Stimulated activated CD8-positive, alpha-beta memory T cell treated with anti-CD3 and anti-CD28 coated beads, Interleukin-12 subunit alpha, Interleukin-12 subunit beta, amount 100 ng/mL, for 24 hours (primary cell): ENCODE measurements at regions not wholly inside any gene's neighbourhood (a gene's known extent, or its start where the extent isn't known, plus 50 kb on each side); places are given as distances from the start of the nearest gene placed in this dataset.

Experiments
- DNase-seq: peaks from one replicate; pipeline ENCODE4 v3.0.0-alpha.2; 2020; ENCODE audit errors: extremely low read depth

DNA sequence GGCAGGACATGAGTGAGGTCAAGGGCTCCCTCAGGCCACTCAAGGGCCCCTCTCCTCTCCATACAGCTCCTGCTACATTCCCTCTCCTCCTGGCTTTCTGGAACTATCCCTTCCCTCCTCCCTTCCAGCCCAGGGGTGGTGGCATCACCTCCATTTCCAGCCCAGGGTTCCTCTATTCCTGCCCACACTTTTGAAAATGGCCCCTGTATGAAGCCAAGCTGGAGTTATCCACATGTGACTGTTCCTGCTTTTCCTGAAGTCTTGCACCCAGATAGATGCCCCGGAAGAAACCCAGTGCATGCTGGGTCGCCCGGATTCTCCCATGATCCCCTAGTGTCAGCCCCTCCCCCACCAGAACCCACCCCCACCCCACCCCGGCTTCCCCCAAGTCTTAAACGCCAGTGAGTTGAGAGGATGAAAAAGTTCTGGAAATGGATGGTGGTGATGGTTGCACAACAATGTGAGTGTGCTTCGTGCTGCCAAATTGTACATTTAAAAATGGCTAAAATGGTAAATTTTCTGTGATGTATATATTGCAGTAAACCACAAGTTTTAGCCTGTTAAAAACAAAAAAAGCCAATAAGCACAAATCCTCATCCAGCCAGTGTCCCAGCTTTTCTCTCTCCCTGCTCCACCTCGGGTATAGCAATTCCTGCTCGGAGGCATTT is 136.9 kb downstream of the SCARB1 start:
- no peak for DNase-seq

GRCh38 chr12:124725597-124726237 is 137.9 kb downstream of the SCARB1 start:
- DNase-seq = no peak

GRCh38 chr12:124725099-124725498 is 138.6 kb downstream of the SCARB1 start:
- no peak for DNase-seq

DNA sequence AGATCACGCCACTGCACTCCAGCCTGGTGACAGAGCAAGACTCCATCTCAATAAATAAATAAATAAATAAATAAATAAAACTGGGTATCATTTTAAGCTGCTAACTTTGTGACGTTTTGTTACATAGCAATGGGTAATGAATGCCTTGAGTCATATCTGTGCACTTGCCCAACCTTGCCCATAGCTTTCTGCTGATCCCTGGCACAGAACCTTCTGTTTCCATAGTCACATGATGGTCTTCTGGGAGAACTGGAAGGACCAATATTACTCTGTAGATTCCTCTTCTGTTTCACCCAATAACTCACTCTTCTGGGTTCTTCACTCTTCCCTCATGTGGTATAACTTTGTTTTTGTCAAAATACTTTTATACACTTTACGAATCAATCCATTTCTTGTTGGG is 140.8 kb downstream of the SCARB1 start:
- no peak for DNase-seq

GRCh38 chr12:124721501-124722162 is 142.0 kb downstream of the SCARB1 start:
- no peak for DNase-seq

DNA sequence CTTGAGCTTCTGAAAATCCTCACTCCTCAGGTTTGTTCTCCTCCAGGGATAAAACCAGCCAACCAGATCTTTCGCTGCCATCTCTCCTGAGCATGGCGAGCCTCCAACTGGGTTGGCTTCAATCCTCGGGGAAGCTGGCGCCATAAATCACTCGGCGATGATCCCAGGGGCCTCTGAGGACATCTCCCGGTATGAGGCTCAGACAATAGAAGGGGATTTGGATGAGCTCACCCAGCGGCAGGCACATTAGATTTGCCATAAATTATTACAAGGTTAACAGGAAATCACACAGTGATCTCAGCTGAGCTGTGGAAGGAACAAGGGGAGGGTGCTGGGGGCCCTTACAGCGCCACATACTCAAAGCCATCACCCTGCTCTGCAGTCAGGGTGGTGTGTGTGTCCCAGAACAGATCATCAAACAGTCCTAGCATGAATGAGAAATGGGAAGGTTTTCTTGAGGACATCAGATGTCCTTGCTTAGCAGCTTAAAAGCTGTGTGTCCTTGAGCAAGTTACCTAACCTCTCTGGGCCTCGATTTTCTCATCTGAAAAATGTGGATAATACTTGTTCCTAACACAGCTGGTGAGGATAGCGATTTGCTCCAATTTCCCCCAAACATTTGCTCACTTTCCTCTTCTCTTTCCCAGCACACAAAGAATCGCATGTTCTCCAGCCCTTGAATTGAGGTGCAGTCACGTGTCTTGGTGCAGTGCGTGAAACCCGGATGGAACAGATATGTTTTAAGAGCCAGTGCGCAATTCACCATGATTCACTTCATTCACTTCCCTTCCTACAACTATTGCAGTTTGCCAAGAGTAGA is 142.8 kb downstream of the SCARB1 start:
- no peak for DNase-seq

DNA sequence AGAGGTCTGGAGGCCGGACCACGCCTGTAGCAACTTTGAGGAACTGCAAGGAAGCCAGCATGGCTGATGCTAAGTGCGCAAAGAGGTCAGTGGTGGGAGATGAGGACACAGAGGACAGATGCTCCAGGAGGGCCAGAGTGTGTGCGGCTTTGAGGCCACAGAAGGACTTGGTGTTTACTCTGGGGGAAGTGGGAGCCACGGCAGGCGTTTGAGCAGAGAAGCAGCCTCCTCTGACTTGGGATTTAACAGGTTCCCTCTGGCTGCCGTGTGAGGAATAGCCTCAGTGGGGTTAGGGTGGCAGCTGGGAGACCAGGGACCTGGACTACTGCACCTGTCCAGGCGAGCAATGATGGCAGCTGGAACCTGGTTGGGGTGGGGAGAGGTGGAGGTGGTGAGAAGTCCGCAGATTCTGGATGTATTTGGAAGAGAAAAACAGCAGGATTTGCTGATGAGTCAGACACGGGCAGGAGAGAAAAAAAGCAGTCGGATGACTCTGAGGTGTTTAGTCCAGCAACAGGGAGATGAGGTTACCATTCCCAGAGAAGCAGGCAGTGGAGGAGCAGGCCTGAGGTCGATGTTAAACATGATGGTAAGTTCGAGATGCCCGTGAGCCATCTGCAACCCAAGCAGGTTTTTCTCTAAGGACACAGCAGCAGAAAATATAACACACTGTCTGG is 143.5 kb downstream of the SCARB1 start:
- no peak for DNase-seq

GRCh38 chr12:124719231-124719630 is 144.4 kb downstream of the SCARB1 start:
- DNase-seq = no peak

DNA sequence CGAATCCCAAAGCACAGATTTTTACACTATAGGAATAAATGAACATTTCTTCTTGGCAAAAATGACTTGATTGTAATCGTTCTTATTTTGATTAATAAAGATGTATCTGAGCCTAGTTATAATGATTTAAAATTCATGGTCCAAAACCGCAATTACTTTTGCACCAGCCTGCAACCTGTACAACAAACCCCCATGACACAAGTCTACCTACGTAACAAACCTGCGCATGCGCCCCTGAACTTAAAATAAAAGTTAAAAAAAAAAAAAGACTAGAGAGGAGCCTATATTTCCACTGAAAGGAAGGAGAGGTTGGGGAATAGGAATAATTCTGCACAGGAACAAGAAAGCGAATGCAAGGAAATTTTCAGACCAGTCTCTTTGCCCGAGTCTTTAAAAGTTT is 145.2 kb downstream of the SCARB1 start:
- no peak for DNase-seq

DNA sequence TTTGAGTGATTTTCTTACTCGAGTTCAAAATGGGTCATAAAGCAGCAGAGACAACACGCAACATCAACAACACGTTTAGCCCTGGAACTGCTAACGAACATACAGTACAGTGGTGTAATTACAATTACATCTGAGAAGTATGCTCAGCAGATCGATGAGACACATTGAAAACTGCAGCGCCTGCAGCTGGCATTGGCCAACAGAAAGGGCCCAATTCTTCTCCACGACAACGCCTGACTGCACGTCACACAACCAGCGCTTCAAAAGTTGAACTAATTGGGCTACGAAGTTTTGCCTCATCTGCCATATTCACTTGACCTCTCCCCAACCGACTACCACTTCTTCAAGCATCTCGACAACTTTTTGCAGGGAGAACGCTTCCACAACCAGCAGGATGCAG is 145.6 kb downstream of the SCARB1 start:
- DNase-seq = no peak

DNA sequence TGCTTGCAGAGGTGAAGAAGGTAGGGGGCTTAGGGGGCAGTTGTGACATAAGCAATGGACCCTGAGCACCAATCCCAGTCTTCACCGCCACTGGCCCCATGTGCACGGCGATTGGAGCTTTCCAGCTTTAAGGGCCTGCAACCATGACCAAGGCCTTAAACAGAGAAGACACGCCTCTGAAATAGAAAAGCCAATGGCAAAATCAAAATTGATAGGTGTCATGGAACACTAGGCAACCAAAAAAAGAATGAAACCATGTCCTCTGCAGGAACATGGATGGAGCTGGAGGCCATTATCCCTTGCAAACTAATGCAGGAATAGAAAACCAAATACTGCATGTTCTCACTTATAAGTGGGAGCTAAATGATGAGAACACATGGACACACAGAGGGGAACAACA is 146.3 kb downstream of the SCARB1 start:
- no peak for DNase-seq

DNA sequence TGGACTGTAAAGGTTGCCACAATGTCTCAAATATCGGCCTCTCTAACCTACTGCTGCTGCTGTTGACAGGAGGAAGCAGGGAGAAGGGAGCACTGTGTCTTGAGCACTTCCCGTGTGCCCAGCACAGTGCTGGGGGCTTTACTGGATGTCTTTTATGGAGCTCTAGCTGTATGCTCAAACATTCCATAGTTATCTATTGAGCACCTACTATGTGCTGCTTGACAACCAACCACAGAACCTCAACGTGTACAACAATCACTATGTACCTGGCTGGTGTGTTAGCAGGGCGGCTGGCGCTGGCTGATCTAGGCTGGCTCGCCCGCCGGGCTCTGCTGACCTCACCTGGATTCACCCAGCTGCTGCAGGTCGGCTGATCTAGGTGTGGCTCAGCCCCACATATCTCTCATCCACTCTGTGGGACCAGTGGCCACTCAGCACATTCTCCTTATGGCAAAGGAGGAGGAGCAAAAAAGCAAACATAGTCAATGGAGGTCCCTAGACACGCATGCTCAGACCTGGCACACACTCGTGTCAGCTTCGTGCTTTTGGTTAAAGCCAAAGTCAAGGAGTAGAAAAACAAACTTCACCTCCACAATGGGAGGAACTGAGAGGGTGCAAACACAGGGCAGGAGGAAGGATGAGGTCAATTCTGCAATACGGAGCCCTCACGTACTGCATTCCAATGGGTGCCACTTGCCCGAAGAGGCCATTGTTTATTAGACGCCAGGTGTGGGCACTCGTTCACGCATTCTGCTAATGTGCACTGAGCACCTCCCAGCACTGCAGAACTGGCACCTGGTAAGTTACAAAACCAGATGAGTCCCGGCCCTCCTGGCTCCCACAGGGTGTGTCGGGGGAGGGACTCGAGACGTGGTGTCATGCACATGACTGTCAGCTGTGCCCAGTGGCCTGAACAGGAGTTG is 147.2 kb downstream of the SCARB1 start:
- DNase-seq = no peak

GRCh38 chr12:124715121-124715990 is 147.9 kb upstream of the NCOR2 start:
- no peak for DNase-seq

DNA sequence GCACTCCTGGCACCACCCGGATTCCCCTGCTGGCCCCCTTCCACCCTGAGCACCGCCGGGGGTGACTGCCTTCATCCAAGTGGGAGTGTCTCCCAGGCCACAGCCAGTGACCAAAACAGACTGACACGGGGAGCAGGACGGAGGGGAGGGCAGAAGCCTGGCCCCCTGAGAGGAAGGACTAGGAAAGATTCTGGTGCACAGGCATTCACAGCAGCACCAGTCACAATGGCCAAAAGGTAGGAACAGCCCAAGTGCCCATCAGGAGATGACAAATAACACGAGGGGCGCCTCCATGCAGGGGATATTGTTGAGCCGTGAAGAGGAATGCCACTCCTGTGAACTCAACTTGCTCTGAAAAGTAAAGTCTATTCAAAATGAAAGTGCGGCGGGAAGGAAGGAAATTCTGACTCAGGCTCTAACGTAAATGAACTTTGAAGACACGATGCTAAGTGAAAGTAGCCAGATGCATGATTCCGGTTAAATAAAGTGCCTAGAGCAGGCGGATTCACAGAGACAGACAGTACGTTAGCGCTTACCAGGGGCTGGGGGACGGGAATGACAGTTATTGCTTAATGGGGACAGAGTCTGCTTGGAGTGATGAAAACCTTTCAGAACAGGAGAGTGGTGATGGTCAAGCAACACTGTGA is 146.1 kb upstream of the NCOR2 start:
- peak; percentile 34 for DNase-seq

GRCh38 chr12:124713041-124713435 is 145.6 kb upstream of the NCOR2 start:
- DNase-seq = no peak

GRCh38 chr12:124711344-124711743 is 143.9 kb upstream of the NCOR2 start:
- DNase-seq = no peak

- DNase-seq = no peak
Observed at GRCh38 chr12:124709722-124710687, 142.6 kb upstream of the NCOR2 start.

- no peak for DNase-seq
Observed at GRCh38 chr12:124707316-124707715, 139.9 kb upstream of the NCOR2 start.
